ENCODE measurements at regions not wholly inside any gene's neighbourhood (a gene's known extent, or its start where the extent isn't known, plus 50 kb on each side); places are given as distances from the start of the nearest gene placed in this dataset.
"Not testable (repeated sequence)": the region's sequence is repeated elsewhere in the genome, so short reads cannot be mapped to it uniquely, and the experiment has no call there.

DNA sequence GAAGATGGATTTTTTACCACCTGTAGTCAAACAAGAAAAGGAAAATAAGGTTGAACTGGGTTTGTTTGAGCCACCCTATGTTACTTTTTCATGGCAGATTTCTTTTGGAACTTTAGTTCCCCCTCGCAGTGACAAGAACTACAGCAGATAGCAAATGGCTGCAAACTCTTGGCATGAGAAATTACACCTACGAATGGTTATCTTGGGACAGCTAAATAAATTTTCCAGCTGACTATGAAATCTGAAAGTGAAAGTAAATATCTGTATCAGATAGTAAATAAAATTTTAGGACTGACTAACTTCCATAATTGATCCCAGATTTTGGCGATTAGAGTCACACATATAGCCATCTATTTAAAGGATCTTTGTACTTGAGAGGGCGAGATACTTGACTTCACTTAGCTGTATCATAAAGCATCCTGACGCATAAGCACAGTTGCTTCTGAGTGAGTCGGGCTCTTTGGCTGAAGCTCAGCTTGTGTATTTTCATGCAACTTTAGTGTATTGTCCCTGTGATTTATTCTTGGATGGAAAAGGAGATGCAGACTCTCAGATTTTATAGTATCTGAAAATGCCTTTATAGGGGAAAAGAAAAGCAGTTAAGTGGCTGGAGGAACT, 125.3 kb upstream of the B3GAT2 start:
- Histone ChIP-seq H3K9me3 (ENCODE audit: control insufficient read depth, low read length) (no peaks in the 10 kb centered on the region), H3K4me1 (ENCODE audit: control insufficient read depth, insufficient read depth, low read length) (no peaks in the 10 kb centered on the region), H3K27me3 (ENCODE audit: control insufficient read depth, insufficient read depth, low read length, poor library complexity, severe bottlenecking) (no peaks in the 10 kb centered on the region), H3K36me3 (ENCODE audit: control insufficient read depth, insufficient read depth, low read length) (no peaks in the 10 kb centered on the region), H3K27ac (ENCODE audit: insufficient read depth, low read depth, low read length, poor library complexity, severe bottlenecking) (no peak overlapping the region), H3K4me3 (ENCODE audit: insufficient read depth, low read depth, low read length) (no peak overlapping the region)
- WGBS, 2 experiments = 95 to 96% methylated on average over 6 of the region's 6 CpGs

DNA sequence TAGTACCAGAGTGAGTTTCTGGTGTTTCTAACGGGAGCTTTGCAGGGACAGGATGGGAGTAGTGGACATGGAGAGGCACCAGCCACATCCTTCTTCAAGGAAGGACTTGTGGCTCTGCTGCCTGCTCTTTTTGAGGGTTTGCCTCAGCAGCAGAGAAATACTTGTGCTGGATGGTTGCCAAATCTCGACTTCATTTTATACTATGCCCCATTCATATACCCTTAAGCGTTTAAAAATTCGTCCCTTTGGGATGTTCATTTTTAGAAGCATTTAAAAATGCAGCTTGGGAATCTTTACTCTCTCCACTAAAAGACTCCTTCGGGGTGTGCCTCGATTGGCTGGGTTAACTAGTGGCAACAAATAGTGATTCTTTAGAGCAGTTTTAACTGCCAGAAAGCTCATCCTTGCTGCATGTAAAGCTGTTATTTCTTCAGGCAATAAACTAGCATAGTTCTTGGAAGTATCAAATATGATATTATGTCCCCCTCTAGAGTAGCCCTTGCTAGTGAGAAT, 126.5 kb upstream of the B3GAT2 start:
- no peak overlapping the region for H3K4me3 ChIP-seq (ENCODE audit: insufficient read depth, low read depth, low read length)
- H3K9me3 ChIP-seq (ENCODE audit: control insufficient read depth, low read length) = no peaks in the 10 kb centered on the region
- no peak overlapping the region for H3K27ac ChIP-seq (ENCODE audit: insufficient read depth, low read depth, low read length, poor library complexity, severe bottlenecking)
- no peaks in the 10 kb centered on the region for H3K27me3 ChIP-seq (ENCODE audit: control insufficient read depth, insufficient read depth, low read length, poor library complexity, severe bottlenecking)
- no peaks in the 10 kb centered on the region for H3K4me1 ChIP-seq (ENCODE audit: control insufficient read depth, insufficient read depth, low read length)
- 95 to 97% methylated on average over 6 of the region's 6 CpGs for WGBS, 2 experiments
- no peaks in the 10 kb centered on the region for H3K36me3 ChIP-seq (ENCODE audit: control insufficient read depth, insufficient read depth, low read length)

DNA sequence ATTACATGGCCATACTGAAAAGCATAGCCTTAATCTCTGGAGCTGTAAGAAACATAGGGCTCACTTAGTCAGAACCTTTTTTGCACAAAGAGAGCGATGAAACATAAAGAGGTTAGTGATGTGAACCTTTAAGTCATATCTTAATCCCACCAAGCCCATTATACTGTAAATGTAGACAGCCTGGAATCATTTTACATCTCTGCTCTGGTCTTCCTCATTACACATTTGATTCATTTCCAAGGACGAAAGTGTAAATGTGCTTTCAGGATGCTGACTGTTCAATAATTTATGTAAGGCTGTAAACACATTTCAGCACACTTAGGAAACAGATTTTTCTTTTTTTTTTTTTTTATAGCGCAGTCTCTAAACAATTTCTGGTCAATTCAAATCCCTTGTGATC, 131.3 kb upstream of the B3GAT2 start:
- Histone ChIP-seq H3K4me3 (ENCODE audit: insufficient read depth, low read depth, low read length) (no peak overlapping the region), H3K36me3 (ENCODE audit: control insufficient read depth, insufficient read depth, low read length) (no peaks in the 10 kb centered on the region), H3K4me1 (ENCODE audit: control insufficient read depth, insufficient read depth, low read length) (no peaks in the 10 kb centered on the region), H3K27ac (ENCODE audit: insufficient read depth, low read depth, low read length, poor library complexity, severe bottlenecking) (no peak overlapping the region), H3K27me3 (ENCODE audit: control insufficient read depth, insufficient read depth, low read length, poor library complexity, severe bottlenecking) (no peaks in the 10 kb centered on the region), H3K9me3 (ENCODE audit: control insufficient read depth, low read length) (no peaks in the 10 kb centered on the region)
- 91 to 100% methylated on average over 2 to 3 of the region's 3 CpGs for WGBS, 2 experiments

GRCh38 chr6:71090217-71090616, 133.4 kb upstream of the B3GAT2 start:
- H3K36me3 ChIP-seq (ENCODE audit: control insufficient read depth, insufficient read depth, low read length) = no peaks in the 10 kb centered on the region
- no peaks in the 10 kb centered on the region for H3K27me3 ChIP-seq (ENCODE audit: control insufficient read depth, insufficient read depth, low read length, poor library complexity, severe bottlenecking)
- no peaks in the 10 kb centered on the region for H3K9me3 ChIP-seq (ENCODE audit: control insufficient read depth, low read length)
- WGBS, 2 experiments = 95 to 98% methylated on average over 3 to 4 of the region's 4 CpGs
- H3K4me3 ChIP-seq (ENCODE audit: insufficient read depth, low read depth, low read length) = no peak overlapping the region
- no peak overlapping the region for H3K27ac ChIP-seq (ENCODE audit: insufficient read depth, low read depth, low read length, poor library complexity, severe bottlenecking)
- no peaks in the 10 kb centered on the region for H3K4me1 ChIP-seq (ENCODE audit: control insufficient read depth, insufficient read depth, low read length)

- Histone ChIP-seq H3K4me3 (ENCODE audit: insufficient read depth, low read depth, low read length) (no peak overlapping the region), H3K27me3 (ENCODE audit: control insufficient read depth, insufficient read depth, low read length, poor library complexity, severe bottlenecking) (no peaks in the 10 kb centered on the region), H3K36me3 (ENCODE audit: control insufficient read depth, insufficient read depth, low read length) (no peaks in the 10 kb centered on the region), H3K4me1 (ENCODE audit: control insufficient read depth, insufficient read depth, low read length) (no peaks in the 10 kb centered on the region), H3K27ac (ENCODE audit: insufficient read depth, low read depth, low read length, poor library complexity, severe bottlenecking) (no peak overlapping the region), H3K9me3 (ENCODE audit: control insufficient read depth, low read length) (no peaks in the 10 kb centered on the region)
- 83% methylated on average over 5 of the region's 5 CpGs for WGBS, 2 experiments
Observed at GRCh38 chr6:71091167-71091566, 134.3 kb upstream of the B3GAT2 start.

DNA sequence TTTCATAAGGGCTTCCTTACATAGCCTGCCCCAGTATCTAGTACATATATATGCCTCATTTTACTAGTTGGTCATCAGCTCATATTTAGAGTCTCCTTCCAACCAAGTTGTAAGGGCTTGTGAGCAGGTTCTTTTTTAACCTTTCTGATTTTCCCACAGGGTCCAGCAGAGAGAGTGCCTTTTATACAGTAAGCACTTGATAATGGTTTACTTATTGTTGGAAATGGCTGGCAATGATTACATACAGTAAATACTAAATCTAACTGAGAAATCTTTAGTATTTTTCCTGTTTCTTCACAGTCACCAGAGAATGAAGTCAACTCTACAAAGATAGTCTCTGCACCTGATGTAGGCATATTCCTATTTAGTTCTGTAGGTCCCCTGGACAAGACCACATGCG, 135.1 kb upstream of the B3GAT2 start:
- no peak overlapping the region for H3K27ac ChIP-seq (ENCODE audit: insufficient read depth, low read depth, low read length, poor library complexity, severe bottlenecking)
- 45 to 51% methylated on average over 1 of the region's 1 CpG for WGBS, 2 experiments

GRCh38 chr6:71097264-71097663, 140.4 kb upstream of the B3GAT2 start:
- not testable (repeated sequence) for H3K27me3 ChIP-seq (ENCODE audit: control insufficient read depth, insufficient read depth, low read length, poor library complexity, severe bottlenecking); H3K27ac ChIP-seq (ENCODE audit: insufficient read depth, low read depth, low read length, poor library complexity, severe bottlenecking); H3K4me3 ChIP-seq (ENCODE audit: insufficient read depth, low read depth, low read length); H3K36me3 ChIP-seq (ENCODE audit: control insufficient read depth, insufficient read depth, low read length); H3K4me1 ChIP-seq (ENCODE audit: control insufficient read depth, insufficient read depth, low read length); H3K9me3 ChIP-seq (ENCODE audit: control insufficient read depth, low read length)
- WGBS, 2 experiments = 99 to 100% methylated on average over 2 of the region's 2 CpGs

More for the DNA sequence above, 135.1 kb upstream of the B3GAT2 start:
- Histone ChIP-seq H3K9me3 (ENCODE audit: control insufficient read depth, low read length) (no peaks in the 10 kb centered on the region), H3K4me3 (ENCODE audit: insufficient read depth, low read depth, low read length) (no peak overlapping the region), H3K4me1 (ENCODE audit: control insufficient read depth, insufficient read depth, low read length) (no peaks in the 10 kb centered on the region), H3K36me3 (ENCODE audit: control insufficient read depth, insufficient read depth, low read length) (no peaks in the 10 kb centered on the region), H3K27me3 (ENCODE audit: control insufficient read depth, insufficient read depth, low read length, poor library complexity, severe bottlenecking) (no peaks in the 10 kb centered on the region)

- WGBS, 2 experiments = 82 to 86% methylated on average over 1 of the region's 1 CpG
- Histone ChIP-seq H3K27me3 (ENCODE audit: control insufficient read depth, insufficient read depth, low read length, poor library complexity, severe bottlenecking) (no peaks in the 10 kb centered on the region), H3K27ac (ENCODE audit: insufficient read depth, low read depth, low read length, poor library complexity, severe bottlenecking) (no peak overlapping the region), H3K36me3 (ENCODE audit: control insufficient read depth, insufficient read depth, low read length) (no peaks in the 10 kb centered on the region), H3K4me3 (ENCODE audit: insufficient read depth, low read depth, low read length) (no peak overlapping the region), H3K4me1 (ENCODE audit: control insufficient read depth, insufficient read depth, low read length) (no peaks in the 10 kb centered on the region), H3K9me3 (ENCODE audit: control insufficient read depth, low read length) (peaks cover 4% of the 10 kb centered on the region)
Observed at GRCh38 chr6:71099649-71100048, 142.8 kb upstream of the B3GAT2 start.

DNA sequence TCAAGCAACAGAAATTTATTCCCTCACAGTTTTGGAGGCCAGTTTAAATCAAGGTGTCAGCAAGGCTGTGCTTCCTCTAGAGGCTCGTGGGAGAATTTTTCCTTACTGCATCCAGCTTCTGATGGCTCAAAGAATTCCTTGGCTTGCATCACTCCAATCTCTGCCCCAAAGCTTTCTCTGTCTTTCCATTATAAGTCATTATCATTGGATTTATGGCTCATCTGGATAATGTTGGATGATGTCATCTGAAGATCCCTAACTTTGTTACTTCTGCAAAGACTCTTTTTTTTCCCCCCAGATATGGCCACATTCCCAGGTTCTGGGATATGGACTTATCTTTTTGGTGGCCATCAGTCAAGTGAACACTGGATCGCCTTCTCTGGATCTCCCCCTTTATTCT, 146.3 kb upstream of the B3GAT2 start:
- H3K27me3 ChIP-seq (ENCODE audit: control insufficient read depth, insufficient read depth, low read length, poor library complexity, severe bottlenecking) = no peaks in the 10 kb centered on the region
- no peak overlapping the region for H3K27ac ChIP-seq (ENCODE audit: insufficient read depth, low read depth, low read length, poor library complexity, severe bottlenecking)
- H3K36me3 ChIP-seq (ENCODE audit: control insufficient read depth, insufficient read depth, low read length) = no peaks in the 10 kb centered on the region
- H3K4me3 ChIP-seq (ENCODE audit: insufficient read depth, low read depth, low read length) = no peak overlapping the region
- H3K4me1 ChIP-seq (ENCODE audit: control insufficient read depth, insufficient read depth, low read length) = no peaks in the 10 kb centered on the region
- H3K9me3 ChIP-seq (ENCODE audit: control insufficient read depth, low read length) = peaks cover 4% of the 10 kb centered on the region
- WGBS, 2 experiments = 96 to 97% methylated on average over 2 of the region's 2 CpGs

DNA sequence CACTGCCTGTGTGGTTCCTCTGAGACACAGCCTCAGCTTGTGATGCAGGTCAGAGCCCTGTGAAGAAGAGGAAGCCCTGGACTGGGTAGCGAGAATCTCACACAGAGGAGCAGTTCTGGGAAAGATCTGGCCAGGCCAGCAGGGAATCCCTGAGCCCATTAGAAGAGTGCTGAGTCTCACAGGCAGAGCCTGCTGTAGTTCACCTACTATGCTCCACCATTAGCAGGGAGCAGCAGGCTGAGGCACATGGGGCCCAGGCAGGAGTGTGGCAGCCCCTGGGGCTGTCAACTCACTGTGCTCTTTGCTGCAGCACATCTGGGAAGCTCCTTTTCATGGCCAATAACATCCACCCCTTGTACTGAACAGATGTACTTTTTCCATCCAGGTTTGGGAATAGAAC, 146.8 kb upstream of the B3GAT2 start:
- 92 to 95% methylated on average over 1 of the region's 1 CpG for WGBS, 2 experiments

GRCh38 chr6:71106276-71106675, 149.4 kb upstream of the B3GAT2 start:
- 32 to 64% methylated on average over 2 to 3 of the region's 3 CpGs for WGBS, 2 experiments
- no peaks in the 10 kb centered on the region for H3K36me3 ChIP-seq (ENCODE audit: control insufficient read depth, insufficient read depth, low read length)
- no peaks in the 10 kb centered on the region for H3K27me3 ChIP-seq (ENCODE audit: control insufficient read depth, insufficient read depth, low read length, poor library complexity, severe bottlenecking)
- no peaks in the 10 kb centered on the region for H3K9me3 ChIP-seq (ENCODE audit: control insufficient read depth, low read length)
- no peak overlapping the region for H3K27ac ChIP-seq (ENCODE audit: insufficient read depth, low read depth, low read length, poor library complexity, severe bottlenecking)
- no peaks in the 10 kb centered on the region for H3K4me1 ChIP-seq (ENCODE audit: control insufficient read depth, insufficient read depth, low read length)
- no peak overlapping the region for H3K4me3 ChIP-seq (ENCODE audit: insufficient read depth, low read depth, low read length)

More for the DNA sequence above, 146.8 kb upstream of the B3GAT2 start:
- H3K4me1 ChIP-seq (ENCODE audit: control insufficient read depth, insufficient read depth, low read length) = no peaks in the 10 kb centered on the region
- no peaks in the 10 kb centered on the region for H3K36me3 ChIP-seq (ENCODE audit: control insufficient read depth, insufficient read depth, low read length)
- no peaks in the 10 kb centered on the region for H3K27me3 ChIP-seq (ENCODE audit: control insufficient read depth, insufficient read depth, low read length, poor library complexity, severe bottlenecking)
- H3K9me3 ChIP-seq (ENCODE audit: control insufficient read depth, low read length) = peaks cover 4% of the 10 kb centered on the region
- no peak overlapping the region for H3K4me3 ChIP-seq (ENCODE audit: insufficient read depth, low read depth, low read length)
- no peak overlapping the region for H3K27ac ChIP-seq (ENCODE audit: insufficient read depth, low read depth, low read length, poor library complexity, severe bottlenecking)
